Stimulated activated naive B cell treated with anti-CD40 and anti-IgM and Interleukin-4, amounts not matched to agents 10 μg/mL and 1 μg/mL and 100 μg/mL, for 72 hours (primary cell): ENCODE measurements at regions not wholly inside any gene's neighbourhood (a gene's known extent, or its start where the extent isn't known, plus 50 kb on each side); places are given as distances from the start of the nearest gene placed in this dataset.
A peak's percentile ranks its signal among the peaks of the same experiment; 100 is the strongest.

Experiments
- ATAC-seq, 2 donors: fragments of 150-1000 bp; cut with Tn5 transposase; replicated peaks; 2 replicates each; pipeline ENCODE4 v1.10.0; 2021; ENCODE audit warnings: moderate library complexity in 1 of 2
- DNase-seq: peaks from one replicate; pipeline ENCODE4 v3.0.0; 2021
- H3K27ac Mint-ChIP-seq: one replicate; pipeline ENCODE4 v1.8.0; 2022; ENCODE audit warnings: mild to moderate bottlenecking, mixed read lengths
- H3K27me3 Mint-ChIP-seq, 2 donors: one replicate each; pipeline ENCODE4 v1.8.0; 2022; ENCODE audit warnings: mixed read lengths in 2 of 2
- H3K36me3 Mint-ChIP-seq, 2 donors: one replicate each; pipeline ENCODE4 v1.8.0; 2022; ENCODE audit warnings: mixed read lengths in 2 of 2, mild to moderate bottlenecking in 1 of 2
- H3K4me1 Mint-ChIP-seq, 2 donors: one replicate each; pipeline ENCODE4 v1.8.0; 2022; ENCODE audit warnings: mixed read lengths in 2 of 2, mild to moderate bottlenecking in 1 of 2
- H3K4me3 Mint-ChIP-seq, 2 donors: one replicate each; pipeline ENCODE4 v1.8.0; 2022; ENCODE audit warnings: mild to moderate bottlenecking in 2 of 2, mixed read lengths in 2 of 2, moderate library complexity in 1 of 2
- H3K9me3 Mint-ChIP-seq, 2 donors: one replicate each; pipeline ENCODE4 v1.8.0; 2022; ENCODE audit warnings: mixed read lengths in 2 of 2, mild to moderate bottlenecking in 1 of 2

DNA sequence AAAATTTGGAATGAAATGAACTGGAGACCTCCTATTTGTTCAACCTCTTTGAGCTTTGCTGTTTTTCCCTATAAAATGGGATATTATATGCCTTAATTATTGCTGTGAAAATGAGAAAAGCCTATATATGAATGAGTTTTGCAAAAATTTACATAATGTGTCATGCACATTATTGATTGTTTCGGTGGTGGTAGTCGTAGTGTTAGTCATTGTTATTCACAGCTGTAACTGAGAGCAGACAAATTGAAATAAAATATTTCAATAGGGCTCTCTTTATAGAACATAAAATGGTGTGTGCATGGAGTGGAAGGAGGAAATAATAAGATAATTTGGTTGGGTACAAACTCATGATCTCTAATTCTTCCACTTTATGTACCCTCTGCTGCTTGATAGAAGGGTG is 153.7 kb upstream of the GADL1 start:
- H3K27me3 Mint-ChIP-seq: no peaks in the 10 kb centered on the region
- no peak overlapping the region for H3K27ac Mint-ChIP-seq
- DNase-seq (no peak), ATAC-seq (no peak)
- H3K9me3 Mint-ChIP-seq: peaks cover 5 to 6% of the 10 kb centered on the region in 2 donors
- H3K4me1 Mint-ChIP-seq: peaks cover 0 to 2% of the 10 kb centered on the region in 2 donors
- H3K36me3 Mint-ChIP-seq: peaks cover 0 to under 1% of the 10 kb centered on the region in 2 donors
- H3K4me3 Mint-ChIP-seq: no peak overlapping the region

GRCh38 chr3:31050296-31050695 is 155.8 kb upstream of the GADL1 start:
- Mint-ChIP-seq H3K9me3 (peaks cover 3 to 5% of the 10 kb centered on the region in 2 donors), H3K4me3 (no peak overlapping the region), H3K36me3 (no peaks in the 10 kb centered on the region), H3K27ac (no peak overlapping the region), H3K27me3 (no peaks in the 10 kb centered on the region), H3K4me1 (peaks cover 0 to 2% of the 10 kb centered on the region in 2 donors)
- ATAC-seq (no peak), DNase-seq (no peak)

DNA sequence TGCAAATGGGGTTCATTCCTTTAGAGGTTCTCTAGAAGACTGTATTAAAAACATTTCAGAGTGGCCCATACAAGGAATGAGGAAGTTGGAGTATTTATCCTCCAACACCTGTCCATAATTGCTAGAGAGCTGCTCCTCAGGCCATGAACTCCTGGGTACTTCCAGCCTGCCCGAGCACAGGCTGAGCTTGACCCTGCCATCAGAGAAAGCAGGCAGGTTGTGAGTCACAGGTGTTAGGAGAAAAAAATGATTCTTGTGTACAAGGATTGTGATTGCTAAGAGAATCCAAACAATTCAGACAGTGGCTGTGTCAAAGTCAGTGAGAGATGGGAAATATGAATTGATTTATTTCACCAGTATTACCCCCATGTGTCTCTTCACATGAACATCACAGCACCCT is 156.8 kb upstream of the GADL1 start:
- Mint-ChIP-seq H3K27ac (no peak overlapping the region), H3K36me3 (no peaks in the 10 kb centered on the region), H3K4me3 (no peak overlapping the region), H3K9me3 (peaks cover 5% of the 10 kb centered on the region in 2 donors), H3K4me1 (peaks cover 0 to 2% of the 10 kb centered on the region in 2 donors), H3K27me3 (no peaks in the 10 kb centered on the region)
- ATAC-seq (no peak), DNase-seq (no peak)

DNA sequence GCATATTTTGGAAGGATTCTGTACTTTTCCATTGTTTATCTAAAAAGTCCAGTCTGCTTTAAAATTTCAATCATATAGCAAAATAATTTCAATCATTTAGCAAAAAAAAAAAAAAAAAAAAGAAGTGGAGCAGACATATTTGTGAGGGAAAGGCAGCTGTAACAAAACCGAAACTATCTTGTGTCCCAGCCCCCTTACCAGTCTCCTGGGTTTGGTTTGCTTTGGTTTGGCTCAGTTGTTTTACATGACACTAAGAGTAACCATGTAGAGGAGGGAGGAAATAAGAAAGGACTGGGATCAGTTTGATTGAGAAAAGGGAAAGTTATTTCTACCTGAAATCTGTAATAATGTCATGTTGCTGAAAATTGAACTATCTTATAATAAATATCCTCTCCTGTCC is 158.8 kb upstream of the GADL1 start:
- no peak for ATAC-seq
- no peaks in the 10 kb centered on the region for H3K27me3 Mint-ChIP-seq
- H3K4me1 Mint-ChIP-seq: peaks cover 0 to 2% of the 10 kb centered on the region in 2 donors
- no peaks in the 10 kb centered on the region for H3K36me3 Mint-ChIP-seq
- no peak overlapping the region for H3K4me3 Mint-ChIP-seq
- no peak for DNase-seq
- H3K27ac Mint-ChIP-seq: no peak overlapping the region
- H3K9me3 Mint-ChIP-seq: peaks cover 5% of the 10 kb centered on the region in 2 donors

- H3K4me1 Mint-ChIP-seq: peaks cover 0 to 2% of the 10 kb centered on the region in 2 donors
- H3K4me3 Mint-ChIP-seq: no peak overlapping the region
- H3K27me3 Mint-ChIP-seq: no peaks in the 10 kb centered on the region
- DNase-seq: no peak
- peaks cover 8% of the 10 kb centered on the region in 2 donors for H3K9me3 Mint-ChIP-seq
- peaks cover 0 to 3% of the 10 kb centered on the region in 2 donors for H3K36me3 Mint-ChIP-seq
- ATAC-seq: no peak
- no peak overlapping the region for H3K27ac Mint-ChIP-seq
These were observed 159.6 kb upstream of the GADL1 start for GRCh38 chr3:31054032-31054431.

DNA sequence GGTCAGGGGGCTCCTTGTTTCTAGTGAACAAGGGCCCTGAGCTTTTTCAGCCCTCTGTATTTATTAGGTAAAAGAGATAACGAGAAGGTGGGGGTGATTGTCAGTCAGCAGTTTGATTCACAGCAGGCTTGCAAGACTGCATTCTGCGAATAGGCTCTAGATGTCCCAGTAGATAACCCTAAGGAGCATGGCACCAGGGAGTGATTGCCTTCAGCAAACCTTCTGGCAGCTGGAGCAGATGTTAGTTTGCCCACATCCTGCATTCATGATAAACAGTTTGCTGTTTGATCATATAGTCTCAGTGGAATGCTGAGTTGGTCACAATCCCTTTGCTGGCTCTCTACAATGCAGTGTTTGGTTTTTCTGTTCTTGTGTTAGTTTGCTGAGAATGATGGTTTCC is 161.3 kb upstream of the GADL1 start:
- Mint-ChIP-seq H3K4me3 (no peak overlapping the region), H3K27me3 (peaks cover 0 to 2% of the 10 kb centered on the region in 2 donors), H3K27ac (no peak overlapping the region), H3K9me3 (peaks cover 11 to 12% of the 10 kb centered on the region in 2 donors), H3K36me3 (peaks cover 0 to 4% of the 10 kb centered on the region in 2 donors), H3K4me1 (no peaks in the 10 kb centered on the region)
- ATAC-seq (no peak), DNase-seq (no peak)

DNA sequence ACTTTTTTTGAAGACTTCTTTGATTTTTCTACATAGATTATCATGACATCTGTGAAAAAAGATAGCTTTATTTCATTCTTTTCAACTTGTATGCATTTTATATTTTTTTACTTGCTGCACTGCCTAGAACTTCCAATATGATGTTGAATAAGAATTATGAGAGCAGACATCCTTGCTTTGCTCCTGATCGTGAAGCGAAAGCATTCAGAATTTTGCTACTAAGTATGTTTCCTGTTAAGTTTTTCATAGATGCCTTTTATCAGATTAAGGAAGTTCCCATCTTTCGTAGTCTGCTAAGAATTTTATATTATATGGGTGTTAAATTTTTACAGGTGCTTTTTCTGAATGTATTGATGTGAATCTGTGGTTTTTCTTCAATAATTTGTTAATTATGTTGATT is 163.4 kb upstream of the GADL1 start:
- Mint-ChIP-seq H3K4me1 (no peaks in the 10 kb centered on the region), H3K27me3 (peaks cover 0 to 3% of the 10 kb centered on the region in 2 donors), H3K9me3 (peaks cover 8 to 10% of the 10 kb centered on the region in 2 donors), H3K27ac (no peak overlapping the region), H3K4me3 (no peak overlapping the region), H3K36me3 (peaks cover 0 to 4% of the 10 kb centered on the region in 2 donors)
- DNase-seq (no peak), ATAC-seq (no peak)

GRCh38 chr3:31064021-31064420 is 169.6 kb upstream of the GADL1 start:
- H3K4me3 Mint-ChIP-seq: no peak overlapping the region
- H3K9me3 Mint-ChIP-seq: peaks cover 4 to 6% of the 10 kb centered on the region in 2 donors
- peaks cover 0 to 2% of the 10 kb centered on the region in 2 donors for H3K36me3 Mint-ChIP-seq
- peaks cover 0 to 3% of the 10 kb centered on the region in 2 donors for H3K27me3 Mint-ChIP-seq
- ATAC-seq: no peak
- H3K4me1 Mint-ChIP-seq: no peaks in the 10 kb centered on the region
- DNase-seq: no peak
- no peak overlapping the region for H3K27ac Mint-ChIP-seq

DNA sequence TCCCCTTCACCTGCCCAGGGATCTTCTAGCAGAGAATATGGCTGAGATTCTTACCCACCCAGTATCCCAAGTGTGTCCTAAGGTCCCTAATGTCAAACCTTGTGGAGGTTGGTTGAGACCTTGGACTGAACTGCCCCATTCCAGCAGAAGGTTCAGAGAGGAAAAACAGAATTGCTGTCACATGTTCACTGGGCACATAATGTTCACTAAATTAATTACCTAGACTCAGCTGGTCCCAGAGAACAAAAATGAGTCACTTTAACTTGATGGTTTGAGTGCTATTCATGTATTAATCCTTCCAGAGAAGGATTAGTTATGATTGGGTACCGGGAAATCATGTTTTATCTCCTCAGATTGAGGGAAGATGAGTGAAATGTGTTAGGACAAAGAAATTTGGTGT is 171.3 kb upstream of the GADL1 start:
- no peak for ATAC-seq
- no peak for DNase-seq
- H3K27ac Mint-ChIP-seq: no peak overlapping the region
- peaks cover 0 to 6% of the 10 kb centered on the region in 2 donors for H3K9me3 Mint-ChIP-seq
- no peaks in the 10 kb centered on the region for H3K4me1 Mint-ChIP-seq
- no peak overlapping the region for H3K4me3 Mint-ChIP-seq
- no peaks in the 10 kb centered on the region for H3K36me3 Mint-ChIP-seq
- H3K27me3 Mint-ChIP-seq: peaks cover 0 to under 1% of the 10 kb centered on the region in 2 donors

- no peak overlapping the region for H3K4me3 Mint-ChIP-seq
- H3K27ac Mint-ChIP-seq: no peak overlapping the region
- peaks cover 0 to 6% of the 10 kb centered on the region in 2 donors for H3K9me3 Mint-ChIP-seq
- ATAC-seq (no peak), DNase-seq (no peak)
- H3K36me3 Mint-ChIP-seq: no peaks in the 10 kb centered on the region
- H3K27me3 Mint-ChIP-seq: no peaks in the 10 kb centered on the region
- H3K4me1 Mint-ChIP-seq: no peaks in the 10 kb centered on the region
These were observed 172.5 kb upstream of the GADL1 start for GRCh38 chr3:31067004-31067403.

DNA sequence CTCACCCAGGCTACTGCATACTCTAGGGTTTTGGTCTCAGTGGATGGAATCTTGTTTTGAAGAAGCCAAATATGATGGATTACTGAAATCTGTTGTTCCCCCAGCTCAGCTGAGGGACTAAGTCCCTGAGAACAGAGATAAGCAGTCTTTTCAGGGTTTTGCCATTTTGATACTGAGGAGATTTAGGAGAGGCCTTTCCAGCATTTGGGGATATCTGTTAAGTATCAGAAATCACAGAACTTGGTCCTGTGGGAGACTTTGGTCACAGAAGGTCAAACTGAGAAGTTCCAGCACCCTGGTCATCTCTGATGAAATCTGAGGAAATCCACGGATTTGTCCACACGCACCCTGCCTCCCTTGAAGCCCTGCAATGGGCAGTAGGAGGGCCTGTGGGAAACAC is 181.0 kb upstream of the GADL1 start:
- Mint-ChIP-seq H3K4me3 (no peak overlapping the region), H3K27me3 (peaks cover 0 to 3% of the 10 kb centered on the region in 2 donors), H3K4me1 (no peaks in the 10 kb centered on the region), H3K9me3 (peaks cover 4 to 10% of the 10 kb centered on the region in 2 donors), H3K27ac (no peak overlapping the region), H3K36me3 (peaks cover 0 to 2% of the 10 kb centered on the region in 2 donors)
- DNase-seq (no peak), ATAC-seq (no peak)

GRCh38 chr3:31075876-31076275 is 181.4 kb upstream of the GADL1 start:
- Mint-ChIP-seq H3K9me3 (peaks cover 4 to 9% of the 10 kb centered on the region in 2 donors), H3K36me3 (peaks cover 0 to 2% of the 10 kb centered on the region in 2 donors), H3K27ac (no peak overlapping the region), H3K4me3 (no peak overlapping the region), H3K4me1 (no peaks in the 10 kb centered on the region), H3K27me3 (peaks cover 0 to 3% of the 10 kb centered on the region in 2 donors)
- DNase-seq: no peak
- ATAC-seq: no peak

- Mint-ChIP-seq H3K4me1 (no peaks in the 10 kb centered on the region), H3K36me3 (peaks cover 0 to 2% of the 10 kb centered on the region in 2 donors), H3K27ac (no peak overlapping the region), H3K9me3 (peaks cover 4 to 6% of the 10 kb centered on the region in 2 donors), H3K4me3 (no peak overlapping the region), H3K27me3 (peaks cover 0 to 3% of the 10 kb centered on the region in 2 donors)
- no peak for DNase-seq
- ATAC-seq: peak in 1 of 2 donors; percentile 43
These were observed 182.7 kb upstream of the GADL1 start for GRCh38 chr3:31077021-31077601.

GRCh38 chr3:31077826-31078225 is 183.4 kb upstream of the GADL1 start:
- Mint-ChIP-seq H3K9me3 (peaks cover 0 to 2% of the 10 kb centered on the region in 2 donors), H3K27me3 (peaks cover 0 to 3% of the 10 kb centered on the region in 2 donors), H3K4me3 (no peak overlapping the region), H3K4me1 (no peaks in the 10 kb centered on the region), H3K36me3 (no peaks in the 10 kb centered on the region), H3K27ac (no peak overlapping the region)
- no peak for ATAC-seq
- no peak for DNase-seq

DNA sequence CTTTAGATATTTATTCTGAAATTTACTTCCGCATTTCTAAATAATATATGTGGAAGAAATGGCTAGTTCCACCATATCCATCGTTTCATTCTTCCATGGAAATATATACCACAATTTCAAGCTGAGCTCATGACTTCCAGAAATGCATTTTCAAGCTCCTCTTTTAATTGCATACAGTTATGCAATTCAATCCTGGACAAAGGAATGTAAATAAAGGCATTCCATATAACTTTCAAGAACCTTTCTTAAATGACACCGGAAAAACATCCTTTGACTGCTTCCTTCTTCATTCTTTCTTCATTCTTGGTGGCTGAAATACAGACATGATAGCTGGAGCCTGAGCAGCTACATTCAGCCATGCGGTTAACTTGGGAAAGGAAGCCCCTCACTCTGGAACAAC is 185.2 kb upstream of the GADL1 start:
- no peaks in the 10 kb centered on the region for H3K9me3 Mint-ChIP-seq
- ATAC-seq (no peak), DNase-seq (no peak)
- H3K4me1 Mint-ChIP-seq: no peaks in the 10 kb centered on the region
- H3K27ac Mint-ChIP-seq: no peak overlapping the region
- H3K27me3 Mint-ChIP-seq: no peaks in the 10 kb centered on the region
- H3K4me3 Mint-ChIP-seq: no peak overlapping the region
- no peaks in the 10 kb centered on the region for H3K36me3 Mint-ChIP-seq
